ENCODE measurements at regions not wholly inside any gene's neighbourhood (a gene's known extent, or its start where the extent isn't known, plus 50 kb on each side); places are given as distances from the start of the nearest gene placed in this dataset.

DNA sequence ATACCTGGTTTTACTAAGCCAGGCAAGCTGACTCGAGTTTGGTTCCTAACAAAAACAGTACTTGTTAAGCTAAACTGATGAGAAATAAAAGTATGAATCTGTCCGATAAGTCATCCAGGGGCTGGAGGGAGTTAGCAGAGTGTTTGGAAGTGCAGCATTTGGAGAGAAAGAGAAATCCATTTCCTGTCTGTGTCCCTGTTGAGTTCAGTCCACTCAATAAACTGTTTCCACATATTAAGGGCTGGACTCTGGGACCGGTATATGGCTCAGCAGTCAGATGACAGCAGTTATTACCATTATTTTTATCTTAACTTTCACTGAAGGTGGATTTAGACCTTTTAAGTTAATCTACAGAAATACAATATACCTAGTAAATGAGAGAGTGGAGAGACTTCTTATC lies 130.6 kb upstream of the ADRA1B start:
- TF ChIP-seq, protein P1, sequence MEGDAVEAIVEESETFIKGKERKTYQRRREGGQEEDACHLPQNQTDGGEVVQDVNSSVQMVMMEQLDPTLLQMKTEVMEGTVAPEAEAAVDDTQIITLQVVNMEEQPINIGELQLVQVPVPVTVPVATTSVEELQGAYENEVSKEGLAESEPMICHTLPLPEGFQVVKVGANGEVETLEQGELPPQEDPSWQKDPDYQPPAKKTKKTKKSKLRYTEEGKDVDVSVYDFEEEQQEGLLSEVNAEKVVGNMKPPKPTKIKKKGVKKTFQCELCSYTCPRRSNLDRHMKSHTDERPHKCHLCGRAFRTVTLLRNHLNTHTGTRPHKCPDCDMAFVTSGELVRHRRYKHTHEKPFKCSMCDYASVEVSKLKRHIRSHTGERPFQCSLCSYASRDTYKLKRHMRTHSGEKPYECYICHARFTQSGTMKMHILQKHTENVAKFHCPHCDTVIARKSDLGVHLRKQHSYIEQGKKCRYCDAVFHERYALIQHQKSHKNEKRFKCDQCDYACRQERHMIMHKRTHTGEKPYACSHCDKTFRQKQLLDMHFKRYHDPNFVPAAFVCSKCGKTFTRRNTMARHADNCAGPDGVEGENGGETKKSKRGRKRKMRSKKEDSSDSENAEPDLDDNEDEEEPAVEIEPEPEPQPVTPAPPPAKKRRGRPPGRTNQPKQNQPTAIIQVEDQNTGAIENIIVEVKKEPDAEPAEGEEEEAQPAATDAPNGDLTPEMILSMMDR (IDR thresholded peaks at IDR 0.05; ENCODE audit: extremely low read depth in 1 of 2, insufficient read depth in 1 of 2, low read depth in 1 of 2, low read length in 2 of 2), result no peak
- no peak for TF ChIP-seq GATA2 (IDR thresholded peaks at IDR 0.05; ENCODE audit: insufficient read depth, insufficient read length, low read depth, low read length)
- TF ChIP-seq POLR2A (IDR thresholded peaks at IDR 0.05; ENCODE audit: low read depth, low read length), result no peak
